A673 (cell line): ENCODE measurements at regions not wholly inside any gene's neighbourhood (a gene's known extent, or its start where the extent isn't known, plus 50 kb on each side); places are given as distances from the start of the nearest gene placed in this dataset.

Source experiments
- BruUV-seq: library from RNA; stranded (reverse); fragments of 400-500 nt; replicated peaks from 2 replicates; lab custom pipeline; 2021; lab: Mats Ljungman, UMichigan
- CTCF ChIA-PET: fragments of 300-600 bp; sonication (Branson Sonifier 250); formaldehyde crosslinking; loops from one replicate; lab custom pipeline; 2022; ENCODE audit warnings: antibody characterized with exemption; lab: Charles Lee
- POLR2A ChIA-PET: fragments of 300-600 bp; sonication (Branson Sonifier 250); formaldehyde crosslinking; loops from one replicate; lab custom pipeline; 2022; ENCODE audit warnings: antibody characterized with exemption; ENCODE audit not compliant: low non-redundant PET; lab: Charles Lee
- DNase-seq: peaks from one replicate; pipeline ENCODE4 v3.0.0-alpha.2; 2015; ENCODE audit warnings: low spot score
- H3K27ac ChIP-seq: fragments of 200-600 bp; sonication (generic); 2 replicates; pipeline ENCODE4 v1.5.1; 2016; ENCODE audit warnings: mixed run types, low read depth, mild to moderate bottlenecking, mixed read lengths, antibody characterized with exemption, low read length; ENCODE audit not compliant: poor library complexity, severe bottlenecking
- H3K27me3 ChIP-seq: fragments of 200-600 bp; sonication (generic); replicated peaks from 2 replicates; pipeline ENCODE4 v1.6.1; 2017; ENCODE audit warnings: mixed run types, low read depth, mild to moderate bottlenecking, mixed read lengths, antibody characterized with exemption, low read length; ENCODE audit not compliant: insufficient read depth, poor library complexity
- H3K36me3 ChIP-seq: fragments of 200-600 bp; sonication (generic); 2 replicates; pipeline ENCODE4 v1.6.1; 2016; ENCODE audit warnings: mixed run types, mild to moderate bottlenecking, mixed read lengths, antibody characterized with exemption, low read length; ENCODE audit not compliant: insufficient read depth, poor library complexity, severe bottlenecking
- H3K4me1 ChIP-seq: fragments of 200-600 bp; sonication (generic); 2 replicates; pipeline ENCODE4 v1.6.1; 2017; ENCODE audit warnings: mixed run types, mild to moderate bottlenecking, mixed read lengths, antibody characterized with exemption, low read length; ENCODE audit not compliant: insufficient read depth, poor library complexity, severe bottlenecking
- H3K4me3 ChIP-seq: fragments of 200-600 bp; sonication (generic); 2 replicates; pipeline ENCODE4 v1.5.1; 2016; ENCODE audit warnings: low read depth, mixed run types, mild to moderate bottlenecking, mixed read lengths, low read length; ENCODE audit not compliant: poor library complexity, severe bottlenecking
- H3K9me3 ChIP-seq: fragments of 200-600 bp; sonication (generic); 2 replicates; pipeline ENCODE4 v1.6.1; 2016; ENCODE audit warnings: mixed run types, low read depth, mild to moderate bottlenecking, mixed read lengths, antibody characterized with exemption, low read length; ENCODE audit not compliant: poor library complexity, severe bottlenecking
- CTCF ChIP-seq: fragments of 300-800, 200-600 bp; sonication (generic); conservative IDR thresholded peaks from 2 replicates; pipeline ENCODE4 v1.5.1; 2017; ENCODE audit warnings: low read depth, mild to moderate bottlenecking, antibody characterized with exemption, low read length, moderate library complexity, mixed read lengths
- EZH2 ChIP-seq: fragments of 200-600 bp; sonication (generic); IDR thresholded peaks from 2 replicates; pipeline ENCODE4 v1.6.1; 2017; ENCODE audit warnings: borderline replicate concordance, low read depth, mild to moderate bottlenecking, mixed read lengths, antibody characterized with exemption, low read length; ENCODE audit not compliant: poor library complexity, severe bottlenecking
- intact Hi-C: fragments of 100-400 bp; cut with micrococcal nuclease; formaldehyde crosslinking; loops from one replicate; pipeline ENCODE4 v1.10.0; 2022; ENCODE audit not compliant: unreplicated experiment

- Histone ChIP-seq H3K36me3 (no peaks in the 10 kb centered on the region), H3K4me1 (no peaks in the 10 kb centered on the region), H3K27me3 (no peaks in the 10 kb centered on the region), H3K9me3 (no peaks in the 10 kb centered on the region), H3K4me3 (no peak overlapping the region), H3K27ac (no peak overlapping the region)
- TF ChIP-seq CTCF (no peak), EZH2 (no peak)
- DNase-seq: no peak
- POLR2A ChIA-PET: no interaction called here
- CTCF ChIA-PET: no interaction called here
- BruUV-seq: no TSS peak
- intact Hi-C loops: no loop called here
Measured at GRCh38 chr4:110680265-110680664, 57.4 kb upstream of the PITX2 start.

- H3K9me3 ChIP-seq: no peaks in the 10 kb centered on the region
- peak; percentile 46 for DNase-seq
- no peaks in the 10 kb centered on the region for H3K4me1 ChIP-seq
- intact Hi-C loops: no loop called here
- TF ChIP-seq EZH2 (no peak), CTCF (no peak)
- no peak overlapping the region for H3K27ac ChIP-seq
- no peak overlapping the region for H3K4me3 ChIP-seq
- CTCF ChIA-PET: no interaction called here
- H3K27me3 ChIP-seq: no peaks in the 10 kb centered on the region
- BruUV-seq: no TSS peak
- POLR2A ChIA-PET: interaction anchor here (0.6 kb wide), 1 partner anchor 550 kb away, joined by 3 read pairs; no protein-coding TSS in a partner anchor
- H3K36me3 ChIP-seq: no peaks in the 10 kb centered on the region
Measured at GRCh38 chr4:110681381-110681780, 58.5 kb upstream of the PITX2 start.

- intact Hi-C loops: no loop called here
- Histone ChIP-seq H3K4me1 (no peaks in the 10 kb centered on the region), H3K36me3 (no peaks in the 10 kb centered on the region), H3K27me3 (no peaks in the 10 kb centered on the region), H3K4me3 (no peak overlapping the region), H3K9me3 (no peaks in the 10 kb centered on the region), H3K27ac (no peak overlapping the region)
- no TSS peak for BruUV-seq
- DNase-seq: peak; percentile 34
- ChIA-PET POLR2A (no interaction called here), CTCF (no interaction called here)
- no peak for TF ChIP-seq EZH2
- TF ChIP-seq CTCF: no peak
Measured at GRCh38 chr4:110682311-110682710, 59.4 kb upstream of the PITX2 start.
